ENCODE measurements at regions not wholly inside any gene's neighbourhood (a gene's known extent, or its start where the extent isn't known, plus 50 kb on each side); places are given as distances from the start of the nearest gene placed in this dataset.

- no peak overlapping the region for H3K4me2 ChIP-seq (ENCODE audit: insufficient read depth, low read length)
- ChIA-PET CTCF (ENCODE audit: low intra/inter-chr PET ratio) (no interaction called here), POLR2A (no interaction called here)
- intact Hi-C loops (cut with micrococcal nuclease) (no loop called here), in situ Hi-C loops (cut with MboI) (no loop called here)
- 3% methylated on average over 5 of the region's 5 CpGs for WGBS (ENCODE audit: insufficient coverage, low coverage, missing lambda C conversion rate)
- peaks cover 0 to 2% of the 10 kb centered on the region in 2 experiments; a peak in 2 of 5 replicates for H3K4me1 ChIP-seq (replicated peaks in 1 of 2; ENCODE audit: control insufficient read depth in 2 of 2, insufficient read depth in 2 of 2, low read length in 2 of 2)
- TF ChIP-seq ZNF431 (CRISPR knock-in tag; IDR thresholded peaks at IDR 0.05) (peak; percentile 96), EP300 (IDR thresholded peaks at IDR 0.05; ENCODE audit: low read length) (no peak), CCAR2 (IDR thresholded peaks at IDR 0.05; ENCODE audit: low read depth, low read length) (no peak), TRIM28 (IDR thresholded peaks at IDR 0.05) (0 out of 2 replicates have a peak, but pooled peaks have one; percentile 22)
- no peak overlapping the region for H3K4me3 ChIP-seq
- no peak overlapping the region for H2AFZ ChIP-seq (ENCODE audit: low read depth, low read length)
- FAIRE-seq = no peak
- H3K9me3 ChIP-seq (replicated peaks; ENCODE audit: control insufficient read depth, insufficient read depth, low read depth, low read length) = no peaks in the 10 kb centered on the region; the same call in 1 of the 2 replicates
- peaks cover 30 to 54% of the 10 kb centered on the region in 2 experiments; a peak in 4 of 5 replicates for H3K27me3 ChIP-seq (ENCODE audit: control insufficient read depth in 2 of 2, insufficient read depth in 2 of 2, low read length in 2 of 2)
- no peak overlapping the region for H3K9ac ChIP-seq (ENCODE audit: insufficient read depth in 1 of 2, low read depth in 2 of 2, low read length in 2 of 2)
- no peaks in the 10 kb centered on the region for H3K79me2 ChIP-seq (ENCODE audit: control insufficient read depth, insufficient read depth, low read length)
- H3K27ac ChIP-seq (ENCODE audit: extremely low read depth, low read depth, low read length) = no peak overlapping the region
- no peak for ATAC-seq
- no peaks in the 10 kb centered on the region for H3K9me1 ChIP-seq (ENCODE audit: control insufficient read depth, insufficient read depth, low read length)
- DNase-seq (ENCODE audit: extremely low read depth in 1 of 4, low spot score in 3 of 4) = no peak
- no peaks in the 10 kb centered on the region for H3K36me3 ChIP-seq (ENCODE audit: control insufficient read depth, insufficient read depth, low read length)
- H4K20me1 ChIP-seq (replicated peaks; ENCODE audit: control insufficient read depth, insufficient read depth, low read length) = no peaks in the 10 kb centered on the region
- BruUV-seq (replicated peaks) = no TSS peak
These were observed 393.4 kb downstream of the SEC14L1 start for GRCh38 chr17:77534137-77534536.

DNA sequence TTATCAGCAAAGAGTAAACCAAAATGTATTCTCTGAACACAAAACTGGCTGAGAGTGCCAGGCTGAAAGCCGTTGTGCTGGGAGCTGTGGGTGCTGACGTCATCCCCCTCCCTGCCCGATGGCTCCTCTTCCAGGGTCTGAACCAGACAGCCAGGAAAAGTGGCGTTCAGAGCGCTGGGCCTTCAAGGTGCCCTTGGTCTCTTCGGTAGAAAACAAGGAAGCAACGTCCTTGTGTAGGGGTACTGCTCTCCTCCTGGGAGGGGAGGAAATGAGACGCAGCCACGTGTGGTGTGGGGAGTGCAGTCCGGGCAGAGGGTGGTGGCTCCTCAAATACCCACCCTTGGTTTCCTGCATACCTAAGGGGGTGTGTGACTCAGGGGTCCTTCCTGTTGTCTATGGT lies 394.7 kb downstream of the SEC14L1 start:
- intact Hi-C loops (cut with micrococcal nuclease) = no loop called here
- Histone ChIP-seq H4K20me1 (replicated peaks; ENCODE audit: control insufficient read depth, insufficient read depth, low read length) (0 out of 2 replicates have a peak, but pooled peaks cover 3% of the 10 kb centered on the region), H3K9me1 (ENCODE audit: control insufficient read depth, insufficient read depth, low read length) (no peaks in the 10 kb centered on the region), H3K9ac (ENCODE audit: insufficient read depth in 1 of 2, low read depth in 2 of 2, low read length in 2 of 2) (no peak overlapping the region), H3K4me2 (ENCODE audit: insufficient read depth, low read length) (0 out of 2 replicates have a peak overlapping the region, but pooled peaks have one; percentile 17), H3K36me3 (ENCODE audit: control insufficient read depth, insufficient read depth, low read length) (no peaks in the 10 kb centered on the region), H3K4me3 (no peak overlapping the region), H3K79me2 (ENCODE audit: control insufficient read depth, insufficient read depth, low read length) (no peaks in the 10 kb centered on the region), H3K4me1 (replicated peaks in 1 of 2; ENCODE audit: control insufficient read depth in 2 of 2, insufficient read depth in 2 of 2, low read length in 2 of 2) (no peaks in the 10 kb centered on the region; a peak in 1 of 5 replicates), H3K9me3 (replicated peaks; ENCODE audit: control insufficient read depth, insufficient read depth, low read depth, low read length) (no peaks in the 10 kb centered on the region; the same call in 1 of the 2 replicates), H3K27me3 (ENCODE audit: control insufficient read depth in 2 of 2, insufficient read depth in 2 of 2, low read length in 2 of 2) (peaks cover 32 to 56% of the 10 kb centered on the region in 2 experiments; a peak in 4 of 5 replicates), H2AFZ (ENCODE audit: low read depth, low read length) (peak overlapping the region; percentile 17; the same call in 1 of the 2 replicates), H3K27ac (ENCODE audit: extremely low read depth, low read depth, low read length) (no peak overlapping the region)
- in situ Hi-C loops (cut with MboI) = no loop called here
- ChIA-PET CTCF (ENCODE audit: low intra/inter-chr PET ratio) (no interaction called here), POLR2A (no interaction called here)
- no peak for FAIRE-seq
- no peak for DNase-seq (ENCODE audit: extremely low read depth in 1 of 4, low spot score in 3 of 4)
- WGBS (ENCODE audit: insufficient coverage, low coverage, missing lambda C conversion rate) = 3% methylated on average over 8 of the region's 10 CpGs
- BruUV-seq (replicated peaks) = no TSS peak
- ATAC-seq = no peak
- TF ChIP-seq ATF1 (CRISPR knock-in tag; IDR thresholded peaks at IDR 0.05) (no peak), ATF1 (tag; IDR thresholded peaks at IDR 0.05) (peak; percentile 37; the same call in 1 of the 2 replicates), CCAR2 (IDR thresholded peaks at IDR 0.05; ENCODE audit: low read depth, low read length) (no peak), HDAC1 (IDR thresholded peaks at IDR 0.05) (no peak), CREM (IDR thresholded peaks at IDR 0.05; ENCODE audit: low read depth) (peak; percentile 51; the same call in 1 of the 2 replicates), MYBL2 (IDR thresholded peaks at IDR 0.05; ENCODE audit: low read depth) (no peak), MYBL2 (CRISPR knock-in tag; IDR thresholded peaks at IDR 0.05; ENCODE audit: borderline replicate concordance) (no peak), JUND (IDR thresholded peaks at IDR 0.05; ENCODE audit: borderline replicate concordance, low read depth, low read length) (0 out of 2 replicates have a peak, but pooled peaks have one; percentile 39), JUND (tag; IDR thresholded peaks at IDR 0.05; ENCODE audit: borderline replicate concordance, low read depth, low read length) (no peak), ESRRA (IDR thresholded peaks at IDR 0.05; ENCODE audit: borderline replicate concordance, low read depth) (peak; percentile 59; the same call in 1 of the 2 replicates), FOXJ2 (tag; IDR thresholded peaks at IDR 0.05) (no peak)
- TF ChIP-seq, protein P1, sequence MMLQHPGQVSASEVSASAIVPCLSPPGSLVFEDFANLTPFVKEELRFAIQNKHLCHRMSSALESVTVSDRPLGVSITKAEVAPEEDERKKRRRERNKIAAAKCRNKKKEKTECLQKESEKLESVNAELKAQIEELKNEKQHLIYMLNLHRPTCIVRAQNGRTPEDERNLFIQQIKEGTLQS (IDR thresholded peaks at IDR 0.05) = peak; percentile 87
- TF ChIP-seq, protein P1 (CRISPR knock-in tag; conservative IDR thresholded peaks at IDR 0.05) = no peak
- TF ChIP-seq, protein P2, sequence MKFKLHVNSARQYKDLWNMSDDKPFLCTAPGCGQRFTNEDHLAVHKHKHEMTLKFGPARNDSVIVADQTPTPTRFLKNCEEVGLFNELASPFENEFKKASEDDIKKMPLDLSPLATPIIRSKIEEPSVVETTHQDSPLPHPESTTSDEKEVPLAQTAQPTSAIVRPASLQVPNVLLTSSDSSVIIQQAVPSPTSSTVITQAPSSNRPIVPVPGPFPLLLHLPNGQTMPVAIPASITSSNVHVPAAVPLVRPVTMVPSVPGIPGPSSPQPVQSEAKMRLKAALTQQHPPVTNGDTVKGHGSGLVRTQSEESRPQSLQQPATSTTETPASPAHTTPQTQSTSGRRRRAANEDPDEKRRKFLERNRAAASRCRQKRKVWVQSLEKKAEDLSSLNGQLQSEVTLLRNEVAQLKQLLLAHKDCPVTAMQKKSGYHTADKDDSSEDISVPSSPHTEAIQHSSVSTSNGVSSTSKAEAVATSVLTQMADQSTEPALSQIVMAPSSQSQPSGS (CRISPR knock-in tag; IDR thresholded peaks at IDR 0.05) = peak; percentile 50; the same call in 1 of the 2 replicates
